Endothelial cell of umbilical vein (primary cell): ENCODE measurements at regions not wholly inside any gene's neighbourhood (a gene's known extent, or its start where the extent isn't known, plus 50 kb on each side); places are given as distances from the start of the nearest gene placed in this dataset.

Experiments
- BruUV-seq: library from RNA; stranded (reverse); fragments of 400-500 nt; replicated peaks from 2 replicates; lab custom pipeline; 2021; lab: Mats Ljungman, UMichigan
- CTCF ChIA-PET: fragments of 300-600, 350-600 bp; sonication (Branson Sonifier 250); formaldehyde crosslinking; loops from one replicate; lab custom pipeline; 2021; ENCODE audit warnings: antibody characterized with exemption, inconsistent platforms; lab: Charles Lee
- POLR2A ChIA-PET: fragments of 300-600, 350-600 bp; sonication (Branson Sonifier 250); formaldehyde crosslinking; loops from one replicate; lab custom pipeline; 2021; ENCODE audit warnings: antibody characterized with exemption, inconsistent platforms; lab: Charles Lee
- DNase-seq: peaks from one replicate; pipeline ENCODE4 v3.0.0-alpha.2; 2011; ENCODE audit warnings: low read depth, low spot score
- FAIRE-seq: peaks from 2 replicates; lab custom pipeline; 2011; peaks lifted over from hg19 to GRCh38; lab: Jason Lieb, UNC
- H2AFZ ChIP-seq: 2 replicates; pipeline ENCODE4 v1.6.0; 2012; ENCODE audit warnings: low read depth, low read length, control low read depth, inconsistent platforms
- H3K27ac ChIP-seq: 2 replicates; pipeline ENCODE4 v1.5.1; 2011; ENCODE audit warnings: low read depth, mild to moderate bottlenecking, control low read depth, low read length, moderate library complexity; ENCODE audit not compliant: insufficient read depth
- H3K27me3 ChIP-seq, 2 experiments: 2 replicates each; pipeline versions ENCODE4 v1.6.0 to v1.6.1; 2011; ENCODE audit warnings: low read length in 2 of 2, mixed read lengths in 1 of 2; ENCODE audit not compliant: control insufficient read depth in 2 of 2, insufficient read depth in 2 of 2
- H3K36me3 ChIP-seq, 2 experiments: 2 replicates in 1 of 2; 3 replicates in 1 of 2; pipeline ENCODE4 v1.5.1; 2011; ENCODE audit warnings: low read length in 2 of 2, mild to moderate bottlenecking in 1 of 2, moderate library complexity in 1 of 2; ENCODE audit not compliant: control insufficient read depth in 2 of 2, insufficient read depth in 2 of 2; ENCODE audit errors: extremely low read depth in 1 of 2
- H3K4me1 ChIP-seq: 3 replicates; pipeline ENCODE4 v1.5.1; 2011; ENCODE audit warnings: mild to moderate bottlenecking, low read length; ENCODE audit not compliant: control insufficient read depth, insufficient read depth; ENCODE audit errors: extremely low read depth
- H3K4me2 ChIP-seq: 2 replicates; pipeline ENCODE4 v1.6.1; 2011; ENCODE audit warnings: low read length, control low read depth, mixed read lengths; ENCODE audit not compliant: insufficient read depth
- H3K4me3 ChIP-seq, 3 experiments: fragments of 200-600 bp in 1 of 3; sonication (generic), shearing (Covaris generic) in 1 of 3; replicated peaks in 1 of 3; 2 replicates each; pipeline ENCODE4 v1.5.1; 2011 to 2016; ENCODE audit warnings: control low read depth in 3 of 3, low read length in 3 of 3, mild to moderate bottlenecking in 2 of 3, inconsistent platforms in 1 of 3, low read depth in 1 of 3, moderate library complexity in 1 of 3; ENCODE audit not compliant: insufficient read depth in 1 of 3
- H3K79me2 ChIP-seq: 2 replicates; pipeline ENCODE4 v1.6.0; 2012; ENCODE audit warnings: low read length, inconsistent platforms; ENCODE audit not compliant: control insufficient read depth, insufficient read depth
- H3K9ac ChIP-seq: replicated peaks from 2 replicates; pipeline ENCODE3; 2011; ENCODE audit warnings: low read length, control low read depth; ENCODE audit not compliant: insufficient read depth; ENCODE audit errors: extremely low read depth
- H3K9me1 ChIP-seq: replicated peaks from 3 replicates; pipeline ENCODE4 v1.6.0; 2011; ENCODE audit warnings: mild to moderate bottlenecking, low read length; ENCODE audit not compliant: control insufficient read depth, insufficient read depth; ENCODE audit errors: extremely low read depth
- H3K9me3 ChIP-seq: replicated peaks from 2 replicates; pipeline ENCODE4 v1.5.1; 2012; ENCODE audit warnings: low read length, inconsistent platforms; ENCODE audit not compliant: control insufficient read depth, insufficient read depth
- H4K20me1 ChIP-seq: replicated peaks from 2 replicates; pipeline ENCODE3; 2011; ENCODE audit warnings: mild to moderate bottlenecking, low read length; ENCODE audit not compliant: control insufficient read depth, insufficient read depth; ENCODE audit errors: extremely low read depth
- CTCF ChIP-seq, 2 donors: IDR thresholded peaks; 1 replicate in 1 of 2; 2 replicates in 1 of 2; pipeline ENCODE4 v1.5.1; 2011; ENCODE audit warnings: low read length in 2 of 2, mild to moderate bottlenecking in 2 of 2, moderate library complexity in 2 of 2, control low read depth in 1 of 2, inconsistent platforms in 1 of 2, low read depth in 1 of 2; ENCODE audit not compliant: insufficient read depth in 1 of 2; ENCODE audit errors: extremely low read depth in 1 of 2
- EZH2 ChIP-seq: IDR thresholded peaks from 2 replicates; pipeline ENCODE4 v1.6.1; 2012; ENCODE audit warnings: borderline replicate concordance, low read depth, mild to moderate bottlenecking, moderate library complexity, low read length, inconsistent platforms; ENCODE audit not compliant: severe bottlenecking
- FOS ChIP-seq: IDR thresholded peaks from 2 replicates; pipeline ENCODE4 v1.6.1; 2011; ENCODE audit warnings: mild to moderate bottlenecking, low read length, moderate library complexity, borderline replicate concordance; ENCODE audit not compliant: insufficient read depth
- GATA2 ChIP-seq: IDR thresholded peaks from 2 replicates; pipeline ENCODE4 v1.7.0; 2011; ENCODE audit warnings: low read depth, mild to moderate bottlenecking, moderate library complexity, mixed read lengths, low read length; ENCODE audit not compliant: insufficient read length, insufficient read depth
- JUN ChIP-seq: IDR thresholded peaks from 2 replicates; pipeline ENCODE4 v1.6.1; 2011; ENCODE audit warnings: borderline replicate concordance, low read depth; ENCODE audit not compliant: insufficient read length, insufficient read depth
- MYC ChIP-seq: IDR thresholded peaks from one replicate; pipeline ENCODE4 v1.6.1; 2011; ENCODE audit warnings: mild to moderate bottlenecking, low read depth, low read length
- POLR2A ChIP-seq: IDR thresholded peaks from 2 replicates; pipeline ENCODE4 v1.6.1; 2012; ENCODE audit warnings: low read depth, mild to moderate bottlenecking, control low read depth, low read length
- POLR2AphosphoS5 ChIP-seq: IDR thresholded peaks from 2 replicates; pipeline ENCODE4 v1.6.1; 2012; ENCODE audit warnings: low read depth, mild to moderate bottlenecking, control low read depth, low read length, moderate library complexity; ENCODE audit not compliant: insufficient read depth
- dilution Hi-C: fragments of 300-500 bp; cut with MboI; formaldehyde crosslinking; loops from one replicate; pipeline ENCODE4 v1.15.0; 2019; ENCODE audit warnings: low sequenced_read_pairs; ENCODE audit not compliant: extremely low pct_ligation_motif_present
- intact Hi-C: fragments of 100-400 bp; cut with micrococcal nuclease; formaldehyde crosslinking; loops from one replicate; pipeline ENCODE4 v1.10.0; 2022
- TF ChIP-seq, protein P1 (sequence below): IDR thresholded peaks from 2 replicates; pipeline ENCODE4 v1.6.1; 2011; ENCODE audit not compliant: insufficient read depth, insufficient read length

- intact Hi-C loops (no loop called here), dilution Hi-C loops (no loop called here)
Observed at GRCh38 chr4:188372058-188372457, 232.8 kb downstream of the TRIML1 start.

More at GRCh38 chr4:188372058-188372457, 232.8 kb downstream of the TRIML1 start:
- Histone ChIP-seq H3K4me2 (no peak overlapping the region), H3K79me2 (no peaks in the 10 kb centered on the region), H3K4me3 (no peak overlapping the region), H3K9me3 (peaks cover 9% of the 10 kb centered on the region), H2AFZ (no peak overlapping the region), H4K20me1 (no peaks in the 10 kb centered on the region), H3K9me1 (no peaks in the 10 kb centered on the region), H3K9ac (no peak overlapping the region), H3K27ac (no peak overlapping the region), H3K36me3 (no peaks in the 10 kb centered on the region), H3K27me3 (no peaks in the 10 kb centered on the region), H3K4me1 (no peaks in the 10 kb centered on the region)
- FAIRE-seq (no peak), DNase-seq (no peak)
- no TSS peak for BruUV-seq
- TF ChIP-seq CTCF (IDR thresholded peaks at IDR 0.05; ENCODE audit: extremely low read depth in 1 of 2, insufficient read depth in 1 of 2, low read depth in 1 of 2, low read length in 2 of 2) (no peak), JUN (no peak), EZH2 (no peak), MYC (no peak), GATA2 (no peak), POLR2AphosphoS5 (no peak), FOS (no peak), POLR2A (no peak)
- TF ChIP-seq, protein P1, sequence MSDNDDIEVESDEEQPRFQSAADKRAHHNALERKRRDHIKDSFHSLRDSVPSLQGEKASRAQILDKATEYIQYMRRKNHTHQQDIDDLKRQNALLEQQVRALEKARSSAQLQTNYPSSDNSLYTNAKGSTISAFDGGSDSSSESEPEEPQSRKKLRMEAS: no peak
- CTCF ChIA-PET: no interaction called here
- POLR2A ChIA-PET: no interaction called here
